ENCODE measurements at regions not wholly inside any gene's neighbourhood (a gene's known extent, or its start where the extent isn't known, plus 50 kb on each side); places are given as distances from the start of the nearest gene placed in this dataset.

DNA sequence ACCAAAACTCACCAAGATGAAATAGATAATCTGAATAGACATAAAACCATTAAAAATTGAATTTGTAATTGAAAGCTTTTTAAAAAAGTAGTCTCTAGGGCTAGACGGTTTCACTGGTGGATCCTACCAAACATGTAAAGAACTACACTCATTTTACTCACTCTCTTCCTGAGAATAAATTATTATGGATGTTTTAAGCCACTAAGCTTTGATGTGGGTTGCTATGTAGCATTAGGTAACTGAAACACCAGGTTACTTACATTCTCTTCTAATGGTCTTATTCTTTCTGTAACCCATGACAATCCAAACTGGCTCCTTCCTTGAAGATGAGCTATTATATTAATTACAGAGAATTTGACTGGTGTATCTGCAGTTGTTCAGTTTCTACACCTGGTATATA is 385.1 kb downstream of the PPP1R2C start:
- TF ChIP-seq, protein P1, sequence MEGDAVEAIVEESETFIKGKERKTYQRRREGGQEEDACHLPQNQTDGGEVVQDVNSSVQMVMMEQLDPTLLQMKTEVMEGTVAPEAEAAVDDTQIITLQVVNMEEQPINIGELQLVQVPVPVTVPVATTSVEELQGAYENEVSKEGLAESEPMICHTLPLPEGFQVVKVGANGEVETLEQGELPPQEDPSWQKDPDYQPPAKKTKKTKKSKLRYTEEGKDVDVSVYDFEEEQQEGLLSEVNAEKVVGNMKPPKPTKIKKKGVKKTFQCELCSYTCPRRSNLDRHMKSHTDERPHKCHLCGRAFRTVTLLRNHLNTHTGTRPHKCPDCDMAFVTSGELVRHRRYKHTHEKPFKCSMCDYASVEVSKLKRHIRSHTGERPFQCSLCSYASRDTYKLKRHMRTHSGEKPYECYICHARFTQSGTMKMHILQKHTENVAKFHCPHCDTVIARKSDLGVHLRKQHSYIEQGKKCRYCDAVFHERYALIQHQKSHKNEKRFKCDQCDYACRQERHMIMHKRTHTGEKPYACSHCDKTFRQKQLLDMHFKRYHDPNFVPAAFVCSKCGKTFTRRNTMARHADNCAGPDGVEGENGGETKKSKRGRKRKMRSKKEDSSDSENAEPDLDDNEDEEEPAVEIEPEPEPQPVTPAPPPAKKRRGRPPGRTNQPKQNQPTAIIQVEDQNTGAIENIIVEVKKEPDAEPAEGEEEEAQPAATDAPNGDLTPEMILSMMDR (IDR thresholded peaks at IDR 0.05) = no peak
- TF ChIP-seq POLR2A (IDR thresholded peaks at IDR 0.05) = no peak

Measured in heart left ventricle (tissue), 13 donors.